Naive thymus-derived CD4-positive, alpha-beta T cell (primary cell): ENCODE measurements at regions not wholly inside any gene's neighbourhood (a gene's known extent, or its start where the extent isn't known, plus 50 kb on each side); places are given as distances from the start of the nearest gene placed in this dataset.

Source experiments
- ATAC-seq: fragments of 150-1000 bp; cut with Tn5 transposase; 2 replicates; pipeline ENCODE4 v1.10.0; 2021; ENCODE audit warnings: mild to moderate bottlenecking, moderate library complexity
- CTCF ChIA-PET: fragments of 350-600 bp; sonication (Branson Sonifier 250); formaldehyde crosslinking; loops from one replicate; lab custom pipeline; 2021; ENCODE audit warnings: antibody characterized with exemption; lab: Charles Lee
- POLR2A ChIA-PET: fragments of 350-600 bp; sonication (Branson Sonifier 250); formaldehyde crosslinking; loops from one replicate; lab custom pipeline; 2021; ENCODE audit warnings: antibody characterized with exemption, inconsistent platforms; lab: Charles Lee
- DNase-seq, 9 donors: peaks; one replicate each; pipeline versions ENCODE4 v3.0.0 to v3.0.0-alpha.2; 2020 to 2022; ENCODE audit warnings: mixed read lengths in 1 of 9
- H3K27ac ChIP-seq: one replicate; pipeline ENCODE4 v1.7.0; 2013; ENCODE audit warnings: mild to moderate bottlenecking, low read depth, low read length, moderate library complexity
- H3K27me3 ChIP-seq, 2 donors: one replicate each; pipeline ENCODE4 v1.7.0; 2013; ENCODE audit warnings: low read length in 2 of 2, mild to moderate bottlenecking in 2 of 2, moderate library complexity in 2 of 2; ENCODE audit not compliant: control insufficient read depth in 2 of 2, insufficient read depth in 2 of 2
- H3K36me3 ChIP-seq, 3 experiments: 1 replicate in 2 of 3; 2 replicates in 1 of 3; pipeline ENCODE4 v1.7.0; 2013; ENCODE audit warnings: low read length in 3 of 3, mild to moderate bottlenecking in 3 of 3, moderate library complexity in 1 of 3; ENCODE audit not compliant: insufficient read depth in 3 of 3, control insufficient read depth in 2 of 3
- H3K4me1 ChIP-seq, 2 donors: one replicate each; pipeline ENCODE4 v1.7.0; 2013; ENCODE audit warnings: low read length in 2 of 2, mild to moderate bottlenecking in 2 of 2, moderate library complexity in 1 of 2; ENCODE audit not compliant: control insufficient read depth in 2 of 2, insufficient read depth in 2 of 2
- H3K4me3 ChIP-seq: 2 replicates; pipeline ENCODE4 v1.7.0; 2013; ENCODE audit warnings: mild to moderate bottlenecking, low read length
- H3K9me3 ChIP-seq, 3 experiments: 1 replicate in 2 of 3; 2 replicates in 1 of 3; pipeline ENCODE4 v1.7.0; 2013; ENCODE audit warnings: low read length in 3 of 3; ENCODE audit not compliant: control insufficient read depth in 2 of 3
- H3K27ac Mint-ChIP-seq, 9 donors: one replicate each; pipeline ENCODE4 v1.8.0; 2020 to 2022; ENCODE audit warnings: mixed read lengths in 9 of 9, mild to moderate bottlenecking in 8 of 9, moderate library complexity in 5 of 9, inconsistent platforms in 2 of 9
- H3K27me3 Mint-ChIP-seq, 5 donors: one replicate each; pipeline ENCODE4 v1.8.0; 2021 to 2022; ENCODE audit warnings: mixed read lengths in 5 of 5, mild to moderate bottlenecking in 1 of 5
- H3K36me3 Mint-ChIP-seq, 5 donors: one replicate each; pipeline ENCODE4 v1.8.0; 2020 to 2022; ENCODE audit warnings: mixed read lengths in 5 of 5, mild to moderate bottlenecking in 3 of 5, inconsistent platforms in 1 of 5
- H3K4me1 Mint-ChIP-seq, 7 donors: one replicate each; pipeline ENCODE4 v1.8.0; 2020 to 2022; ENCODE audit warnings: mixed read lengths in 7 of 7, mild to moderate bottlenecking in 3 of 7, inconsistent platforms in 1 of 7
- H3K4me3 Mint-ChIP-seq, 10 donors: one replicate each; pipeline ENCODE4 v1.8.0; 2020 to 2022; ENCODE audit warnings: mild to moderate bottlenecking in 10 of 10, mixed read lengths in 10 of 10, moderate library complexity in 6 of 10, inconsistent platforms in 2 of 10
- H3K9me3 Mint-ChIP-seq, 11 donors: one replicate each; pipeline ENCODE4 v1.8.0; 2020 to 2022; ENCODE audit warnings: mixed read lengths in 11 of 11, mild to moderate bottlenecking in 4 of 11, inconsistent platforms in 1 of 11, moderate library complexity in 1 of 11
- intact Hi-C, 2 donors: fragments of 100-400 bp; cut with micrococcal nuclease; formaldehyde crosslinking; loops; one replicate each; pipeline ENCODE4 v1.15.1; 2023

DNA sequence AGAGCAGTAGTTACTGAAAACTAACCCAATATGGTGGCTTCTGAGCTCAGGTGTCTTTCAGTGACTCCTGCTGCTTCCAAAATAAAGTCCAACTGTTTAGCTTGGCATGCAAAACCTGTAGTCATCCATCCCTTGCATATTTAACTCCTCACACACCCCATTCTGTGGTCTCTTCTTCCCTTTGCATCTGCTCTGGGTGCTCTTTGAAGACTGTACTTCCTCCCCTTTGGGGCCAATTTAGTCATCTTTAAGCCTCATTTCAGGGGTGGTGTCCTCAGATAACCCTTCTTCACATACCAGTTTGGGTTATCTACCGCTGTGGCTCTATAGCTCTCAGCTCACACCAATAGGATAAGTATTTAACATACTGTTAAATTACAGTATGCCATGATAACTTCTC lies 209.9 kb upstream of the DMRT1 start:
- Histone ChIP-seq H3K4me1 (peaks cover 0 to 9% of the 10 kb centered on the region in 2 donors), H3K36me3 (no peaks in the 10 kb centered on the region), H3K27ac (no peak overlapping the region), H3K9me3 (no peaks in the 10 kb centered on the region), H3K4me3 (no peak overlapping the region), H3K27me3 (no peaks in the 10 kb centered on the region)
- Mint-ChIP-seq H3K4me1 (peaks cover 13 to 30% (median 25%) of the 10 kb centered on the region in 7 donors), H3K9me3 (peaks cover 0 to 5% (median 2%) of the 10 kb centered on the region in 11 donors), H3K27me3 (peaks cover 0 to 3% (median 0%) of the 10 kb centered on the region in 5 donors), H3K4me3 (peak overlapping the region in 7 of 10 donors; percentile 0 to 58 (median 11)), H3K27ac (no peak overlapping the region), H3K36me3 (peaks cover 0 to 9% (median 3%) of the 10 kb centered on the region in 5 donors)
- peak in 5 of 9 donors; percentile 1 to 18 (median 6) for DNase-seq
- no peak for ATAC-seq
- ChIA-PET CTCF (no interaction called here), POLR2A (no interaction called here)
- intact Hi-C loops = loop anchor here in 1 of 2 donors (10.0 kb wide), 1 partner anchor 47 kb away; no protein-coding TSS in a partner anchor

DNA sequence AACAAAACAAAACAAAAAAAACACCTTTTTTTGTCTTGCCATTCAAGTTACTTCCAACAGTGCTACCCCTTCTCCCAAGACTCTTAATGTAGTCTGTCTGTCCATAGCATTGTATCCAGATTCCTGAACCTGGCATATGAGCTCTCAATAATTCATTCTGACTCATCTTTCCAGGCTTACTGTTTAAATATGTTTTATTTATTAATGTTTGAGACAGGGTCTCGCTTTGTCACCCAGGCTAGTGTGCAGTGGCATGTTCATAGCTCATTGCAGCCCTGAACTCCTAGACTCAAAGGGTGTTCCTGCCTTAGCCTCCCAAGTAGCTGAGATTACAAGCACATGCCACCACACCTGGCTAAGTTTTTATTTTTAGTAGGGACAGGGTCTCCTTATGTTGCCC lies 208.0 kb upstream of the DMRT1 start:
- Histone ChIP-seq H3K36me3 (no peaks in the 10 kb centered on the region), H3K4me3 (no peak overlapping the region), H3K27me3 (no peaks in the 10 kb centered on the region), H3K9me3 (no peaks in the 10 kb centered on the region), H3K4me1 (peaks cover 0 to 9% of the 10 kb centered on the region in 2 donors), H3K27ac (no peak overlapping the region)
- Mint-ChIP-seq H3K27ac (peak overlapping the region in 1 of 9 donors; percentile 19), H3K4me3 (no peak overlapping the region), H3K4me1 (peaks cover 13 to 36% (median 24%) of the 10 kb centered on the region in 7 donors), H3K9me3 (peaks cover 0 to 5% (median 2%) of the 10 kb centered on the region in 11 donors), H3K27me3 (no peaks in the 10 kb centered on the region), H3K36me3 (peaks cover 0 to 16% (median 7%) of the 10 kb centered on the region in 5 donors)
- intact Hi-C loops = loop anchor here in 1 of 2 donors (10.0 kb wide), 1 partner anchor 49 kb away; no protein-coding TSS in a partner anchor
- ATAC-seq (no peak), DNase-seq (no peak)
- ChIA-PET POLR2A (no interaction called here), CTCF (no interaction called here)

DNA sequence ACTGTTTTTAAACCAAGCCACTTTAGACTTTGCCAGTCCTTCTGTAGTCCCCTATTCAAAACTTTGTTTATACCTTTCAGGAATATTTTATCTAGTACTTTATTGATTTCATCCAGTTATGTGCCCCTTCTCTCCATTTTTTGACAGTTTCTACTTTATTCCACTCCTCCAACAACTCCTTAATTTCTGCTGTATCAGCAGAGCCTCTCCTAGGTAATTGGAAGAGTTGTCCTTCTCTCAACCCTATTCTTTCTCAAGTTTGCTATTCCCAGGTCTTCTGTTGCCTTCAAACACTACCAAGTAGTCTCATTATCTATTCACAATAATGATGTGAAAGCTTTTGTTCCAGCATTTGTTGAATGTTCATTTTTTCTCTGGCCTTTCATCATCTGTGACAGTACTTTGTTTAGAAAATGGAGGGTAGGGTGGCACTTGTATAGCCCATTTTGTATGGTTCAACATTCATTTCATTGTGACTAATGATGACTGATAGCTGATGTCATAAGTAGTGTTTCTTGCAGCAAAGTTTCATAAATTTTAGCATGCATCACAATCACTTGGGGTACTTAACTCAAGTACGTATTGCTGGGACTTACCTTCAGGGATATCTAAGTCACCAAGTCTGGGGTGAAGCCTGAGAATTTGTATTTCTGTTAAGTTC lies 204.4 kb upstream of the DMRT1 start:
- H3K4me1 ChIP-seq = no peaks in the 10 kb centered on the region
- H3K27me3 ChIP-seq = no peaks in the 10 kb centered on the region
- CTCF ChIA-PET = interaction anchor here (0.7 kb wide), 1 partner anchor 351 kb away, joined by 3 read pairs; no protein-coding TSS in a partner anchor
- no peak overlapping the region for H3K27ac ChIP-seq
- ATAC-seq (no peak), DNase-seq (no peak)
- no peaks in the 10 kb centered on the region for H3K9me3 ChIP-seq
- H3K27ac Mint-ChIP-seq = no peak overlapping the region
- no peaks in the 10 kb centered on the region for H3K36me3 ChIP-seq
- POLR2A ChIA-PET = no interaction called here
- H3K4me3 Mint-ChIP-seq = no peak overlapping the region
- H3K4me3 ChIP-seq = no peak overlapping the region
- peaks cover 6 to 20% (median 13%) of the 10 kb centered on the region in 7 donors for H3K4me1 Mint-ChIP-seq
- no peaks in the 10 kb centered on the region for H3K27me3 Mint-ChIP-seq
- peaks cover 0 to 13% (median 7%) of the 10 kb centered on the region in 5 donors for H3K36me3 Mint-ChIP-seq
- H3K9me3 Mint-ChIP-seq = peaks cover 0 to 5% (median 0%) of the 10 kb centered on the region in 11 donors
- intact Hi-C loops = loop anchor here in 1 of 2 donors (10.0 kb wide), 1 partner anchor 52 kb away; no protein-coding TSS in a partner anchor

DNA sequence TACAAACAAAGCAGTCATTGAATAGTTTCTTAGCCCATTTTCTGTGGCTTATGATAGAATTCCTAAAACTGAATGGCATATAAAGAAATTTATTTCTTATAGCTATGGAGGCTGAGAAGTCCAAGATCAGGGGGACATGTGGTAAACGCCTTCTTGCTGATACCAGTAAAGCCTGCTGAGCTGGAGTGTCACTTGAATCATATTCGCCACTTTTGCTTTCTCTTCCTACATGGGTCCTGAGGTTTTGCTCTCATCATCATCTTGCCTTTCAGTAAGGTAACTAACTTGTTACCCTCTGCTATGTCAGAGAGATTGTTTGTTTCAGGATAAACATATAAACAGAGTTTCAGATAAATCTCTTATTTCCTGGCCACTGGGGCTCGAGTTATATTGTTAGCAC lies 203.3 kb upstream of the DMRT1 start:
- no peak overlapping the region for H3K27ac Mint-ChIP-seq
- H3K9me3 ChIP-seq = no peaks in the 10 kb centered on the region
- POLR2A ChIA-PET = no interaction called here
- CTCF ChIA-PET = no interaction called here
- intact Hi-C loops = loop anchor here in 1 of 2 donors (10.0 kb wide), 1 partner anchor 53 kb away; no protein-coding TSS in a partner anchor
- H3K9me3 Mint-ChIP-seq = peaks cover 0 to 2% (median 0%) of the 10 kb centered on the region in 11 donors
- H3K4me1 ChIP-seq = no peaks in the 10 kb centered on the region
- peaks cover 0 to 11% (median 7%) of the 10 kb centered on the region in 5 donors for H3K36me3 Mint-ChIP-seq
- H3K4me3 ChIP-seq = no peak overlapping the region
- no peak overlapping the region for H3K27ac ChIP-seq
- no peak overlapping the region for H3K4me3 Mint-ChIP-seq
- peaks cover 7 to 24% (median 16%) of the 10 kb centered on the region in 7 donors for H3K4me1 Mint-ChIP-seq
- H3K36me3 ChIP-seq = no peaks in the 10 kb centered on the region
- H3K27me3 Mint-ChIP-seq = no peaks in the 10 kb centered on the region
- H3K27me3 ChIP-seq = no peaks in the 10 kb centered on the region
- DNase-seq (no peak), ATAC-seq (no peak)

DNA sequence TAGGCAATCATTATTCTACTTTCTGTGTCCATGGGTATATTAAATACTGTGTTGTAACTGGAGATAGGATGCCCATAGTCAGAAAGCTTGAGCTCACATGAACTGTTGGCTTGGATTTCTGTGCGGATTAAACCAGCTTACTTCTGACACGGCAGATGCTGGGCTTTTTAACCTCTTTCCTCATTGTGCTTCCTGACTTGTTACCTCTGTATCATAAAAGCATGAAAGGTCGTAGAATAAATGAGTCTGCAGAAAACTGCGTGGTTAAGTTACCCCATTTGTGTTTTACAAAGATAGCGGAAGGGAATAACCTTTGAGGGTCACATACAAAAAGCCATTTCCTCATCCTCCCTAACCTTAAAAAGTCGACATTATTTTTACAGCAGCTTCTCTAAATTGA lies 199.5 kb upstream of the DMRT1 start:
- H3K36me3 Mint-ChIP-seq = peaks cover 0 to 7% (median 3%) of the 10 kb centered on the region in 5 donors
- intact Hi-C loops = no loop called here
- ChIA-PET CTCF (no interaction called here), POLR2A (interaction anchor here (0.6 to 0.9 kb wide), 3 partner anchors 9 to 171 kb away, joined by 3 to 6 read pairs (median 6); no protein-coding TSS in a partner anchor)
- DNase-seq (peak in 3 of 9 donors; percentile 3 to 12 (median 4)), ATAC-seq (no peak)
- Histone ChIP-seq H3K27ac (no peak overlapping the region), H3K36me3 (no peaks in the 10 kb centered on the region), H3K9me3 (no peaks in the 10 kb centered on the region), H3K4me3 (no peak overlapping the region), H3K27me3 (no peaks in the 10 kb centered on the region), H3K4me1 (no peaks in the 10 kb centered on the region)
- H3K27me3 Mint-ChIP-seq = no peaks in the 10 kb centered on the region
- H3K4me3 Mint-ChIP-seq = peak overlapping the region in 6 of 10 donors; percentile 28 to 56 (median 43)
- H3K27ac Mint-ChIP-seq = peak overlapping the region in 8 of 9 donors; percentile 13 to 79 (median 48)
- peaks cover 10 to 22% (median 16%) of the 10 kb centered on the region in 7 donors for H3K4me1 Mint-ChIP-seq
- H3K9me3 Mint-ChIP-seq = no peaks in the 10 kb centered on the region

DNA sequence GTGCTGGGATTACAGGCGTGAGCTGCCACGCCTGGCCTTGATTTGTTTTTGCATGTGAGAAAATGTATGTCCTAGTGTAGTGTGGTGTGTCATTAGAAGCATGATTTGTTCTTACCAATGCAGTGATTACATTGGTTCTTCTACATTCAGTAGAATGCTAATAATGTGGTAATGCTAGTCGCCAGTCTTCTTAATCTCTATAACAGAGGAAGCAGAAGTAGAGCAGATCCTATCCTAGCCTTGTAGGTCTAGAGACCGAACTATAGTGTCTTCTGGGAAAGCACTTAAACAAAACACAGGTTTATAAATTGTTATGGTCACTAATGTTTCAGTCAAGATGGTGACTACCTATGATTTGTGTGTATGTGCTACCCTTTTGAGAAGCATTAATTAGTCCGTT lies 197.5 kb upstream of the DMRT1 start:
- Mint-ChIP-seq H3K27me3 (no peaks in the 10 kb centered on the region), H3K4me1 (peaks cover 8 to 27% (median 22%) of the 10 kb centered on the region in 7 donors)
- intact Hi-C loops = no loop called here

More for the DNA sequence above, 197.5 kb upstream of the DMRT1 start:
- Mint-ChIP-seq H3K27ac (no peak overlapping the region), H3K4me3 (no peak overlapping the region), H3K36me3 (no peaks in the 10 kb centered on the region), H3K9me3 (no peaks in the 10 kb centered on the region)
- ATAC-seq (peak; percentile 22), DNase-seq (no peak)
- CTCF ChIA-PET = no interaction called here
- H3K27me3 ChIP-seq = no peaks in the 10 kb centered on the region
- no peaks in the 10 kb centered on the region for H3K4me1 ChIP-seq
- H3K27ac ChIP-seq = no peak overlapping the region
- no peak overlapping the region for H3K4me3 ChIP-seq
- H3K36me3 ChIP-seq = no peaks in the 10 kb centered on the region
- H3K9me3 ChIP-seq = no peaks in the 10 kb centered on the region
- POLR2A ChIA-PET = no interaction called here
